Prostate gland (tissue), 2 donors: ENCODE measurements at regions not wholly inside any gene's neighbourhood (a gene's known extent, or its start where the extent isn't known, plus 50 kb on each side); places are given as distances from the start of the nearest gene placed in this dataset.

ENCODE experiments used
- POLR2AphosphoS5 ChIP-seq: sonication (generic); formaldehyde crosslinking; IDR thresholded peaks from one replicate; pipeline ENCODE4 v1.6.1; 2017; ENCODE audit warnings: antibody characterized with exemption
- TF ChIP-seq, protein P1 (sequence below), 4 experiments: fragments of 200-600 bp in 2 of 4; fragments of 450-650 bp in 2 of 4; sonication (generic) in 2 of 4; IDR thresholded peaks; 1 replicate in 3 of 4; 2 replicates in 1 of 4; pipeline ENCODE4 v1.5.1; 2016 to 2019; ENCODE audit warnings: antibody characterized with exemption in 4 of 4, mild to moderate bottlenecking in 2 of 4, moderate library complexity in 2 of 4

DNA sequence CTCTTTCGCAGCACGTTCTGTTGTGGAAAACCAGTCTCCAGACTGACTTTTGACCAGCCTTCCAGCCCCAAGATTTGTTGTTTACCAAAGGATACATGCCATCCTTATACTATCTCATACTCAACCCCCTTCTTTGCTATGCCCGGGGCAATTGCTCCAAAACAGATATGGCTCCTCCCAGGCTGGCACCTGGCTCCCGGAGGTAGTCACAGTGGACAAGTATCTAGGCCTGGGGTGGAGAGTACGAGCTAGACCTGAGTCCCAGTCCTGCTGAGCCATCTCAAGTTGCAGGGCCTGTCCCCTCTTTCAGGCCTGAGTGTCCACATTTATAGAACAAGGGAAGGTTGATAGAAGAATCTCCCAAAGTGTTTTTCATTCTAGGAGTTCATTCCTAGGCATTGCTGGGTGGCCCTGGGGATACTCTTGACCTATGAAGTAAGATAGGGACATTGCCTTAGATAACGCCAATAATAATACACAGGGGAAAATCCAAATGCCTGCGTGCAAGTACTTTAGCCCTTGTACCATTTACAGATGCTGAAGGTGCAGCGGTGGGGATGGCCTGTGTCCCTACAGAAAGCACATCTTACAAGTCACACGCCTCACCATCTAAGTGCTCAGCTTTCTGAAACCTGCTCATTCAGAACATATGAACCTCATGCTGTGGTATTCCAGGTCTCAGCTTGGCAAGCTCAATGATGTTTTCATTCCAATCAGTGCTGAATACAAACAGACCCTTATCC lies 136.7 kb upstream of the MAMLD1 start:
- TF ChIP-seq, protein P1, sequence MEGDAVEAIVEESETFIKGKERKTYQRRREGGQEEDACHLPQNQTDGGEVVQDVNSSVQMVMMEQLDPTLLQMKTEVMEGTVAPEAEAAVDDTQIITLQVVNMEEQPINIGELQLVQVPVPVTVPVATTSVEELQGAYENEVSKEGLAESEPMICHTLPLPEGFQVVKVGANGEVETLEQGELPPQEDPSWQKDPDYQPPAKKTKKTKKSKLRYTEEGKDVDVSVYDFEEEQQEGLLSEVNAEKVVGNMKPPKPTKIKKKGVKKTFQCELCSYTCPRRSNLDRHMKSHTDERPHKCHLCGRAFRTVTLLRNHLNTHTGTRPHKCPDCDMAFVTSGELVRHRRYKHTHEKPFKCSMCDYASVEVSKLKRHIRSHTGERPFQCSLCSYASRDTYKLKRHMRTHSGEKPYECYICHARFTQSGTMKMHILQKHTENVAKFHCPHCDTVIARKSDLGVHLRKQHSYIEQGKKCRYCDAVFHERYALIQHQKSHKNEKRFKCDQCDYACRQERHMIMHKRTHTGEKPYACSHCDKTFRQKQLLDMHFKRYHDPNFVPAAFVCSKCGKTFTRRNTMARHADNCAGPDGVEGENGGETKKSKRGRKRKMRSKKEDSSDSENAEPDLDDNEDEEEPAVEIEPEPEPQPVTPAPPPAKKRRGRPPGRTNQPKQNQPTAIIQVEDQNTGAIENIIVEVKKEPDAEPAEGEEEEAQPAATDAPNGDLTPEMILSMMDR (IDR thresholded peaks at IDR 0.05) = no peak
- no peak for TF ChIP-seq POLR2AphosphoS5
